ENCODE measurements at regions not wholly inside any gene's neighbourhood (a gene's known extent, or its start where the extent isn't known, plus 50 kb on each side); places are given as distances from the start of the nearest gene placed in this dataset.

- ChIA-PET POLR2A (no interaction called here), CTCF (interaction anchor here (0.5 to 10.9 kb wide), 99 partner anchors 9 to 454 kb away, joined by 3 to 364 read pairs (median 5); partner anchors contain the start of gene MDM4)
- peak overlapping the region; percentile 62 for H3K4me3 ChIP-seq (ENCODE audit: low read depth, low read length)
- no peaks in the 10 kb centered on the region for H3K9me3 ChIP-seq (ENCODE audit: control insufficient read depth, insufficient read depth, low read length)
- H3K27ac ChIP-seq (ENCODE audit: low read depth, low read length) = no peak overlapping the region
- peak; percentile 33 for DNase-seq (ENCODE audit: low read depth, low spot score)
- TF ChIP-seq, protein P1, sequence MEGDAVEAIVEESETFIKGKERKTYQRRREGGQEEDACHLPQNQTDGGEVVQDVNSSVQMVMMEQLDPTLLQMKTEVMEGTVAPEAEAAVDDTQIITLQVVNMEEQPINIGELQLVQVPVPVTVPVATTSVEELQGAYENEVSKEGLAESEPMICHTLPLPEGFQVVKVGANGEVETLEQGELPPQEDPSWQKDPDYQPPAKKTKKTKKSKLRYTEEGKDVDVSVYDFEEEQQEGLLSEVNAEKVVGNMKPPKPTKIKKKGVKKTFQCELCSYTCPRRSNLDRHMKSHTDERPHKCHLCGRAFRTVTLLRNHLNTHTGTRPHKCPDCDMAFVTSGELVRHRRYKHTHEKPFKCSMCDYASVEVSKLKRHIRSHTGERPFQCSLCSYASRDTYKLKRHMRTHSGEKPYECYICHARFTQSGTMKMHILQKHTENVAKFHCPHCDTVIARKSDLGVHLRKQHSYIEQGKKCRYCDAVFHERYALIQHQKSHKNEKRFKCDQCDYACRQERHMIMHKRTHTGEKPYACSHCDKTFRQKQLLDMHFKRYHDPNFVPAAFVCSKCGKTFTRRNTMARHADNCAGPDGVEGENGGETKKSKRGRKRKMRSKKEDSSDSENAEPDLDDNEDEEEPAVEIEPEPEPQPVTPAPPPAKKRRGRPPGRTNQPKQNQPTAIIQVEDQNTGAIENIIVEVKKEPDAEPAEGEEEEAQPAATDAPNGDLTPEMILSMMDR (IDR thresholded peaks at IDR 0.05; ENCODE audit: low read depth, low read length) = peak; percentile 98
- peaks cover 3% of the 10 kb centered on the region for H3K27me3 ChIP-seq (ENCODE audit: control insufficient read depth, insufficient read depth, low read length)
These were observed 63.5 kb upstream of the NFASC start for GRCh38 chr1:204806943-204807687.

DNA sequence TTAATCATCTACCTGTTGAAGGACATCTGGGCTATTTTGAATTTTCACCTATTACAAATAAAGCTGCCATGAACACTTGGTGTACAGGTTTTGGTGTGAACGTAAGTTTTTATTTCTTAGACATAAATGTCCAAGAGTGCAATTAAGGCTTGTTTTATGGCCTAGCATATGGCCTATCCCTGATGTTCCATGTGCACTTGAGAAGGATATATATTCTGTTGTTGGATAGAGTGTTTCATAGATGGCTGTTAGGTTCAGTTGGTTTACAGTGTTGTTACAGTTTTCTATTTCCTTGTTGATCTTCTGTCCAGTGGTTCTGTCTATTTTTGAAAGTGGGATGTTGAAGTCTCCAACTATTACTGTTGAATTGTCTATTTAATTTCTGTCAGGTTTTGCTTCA lies 61.2 kb upstream of the NFASC start:
- CTCF ChIA-PET = interaction anchor here (3.6 to 10.9 kb wide), 3 partner anchors 46 to 239 kb away, joined by 16 to 364 read pairs (median 26); no protein-coding TSS in a partner anchor
- POLR2A ChIA-PET = no interaction called here
- Histone ChIP-seq H3K27ac (ENCODE audit: low read depth, low read length) (no peak overlapping the region), H3K27me3 (ENCODE audit: control insufficient read depth, insufficient read depth, low read length) (no peaks in the 10 kb centered on the region), H3K4me3 (ENCODE audit: low read depth, low read length) (no peak overlapping the region), H3K9me3 (ENCODE audit: control insufficient read depth, insufficient read depth, low read length) (no peaks in the 10 kb centered on the region)
- DNase-seq (ENCODE audit: low read depth, low spot score) = no peak
- TF ChIP-seq, protein P1 (IDR thresholded peaks at IDR 0.05; ENCODE audit: low read depth, low read length) = no peak

GRCh38 chr1:204812842-204813241 lies 57.8 kb upstream of the NFASC start:
- CTCF ChIA-PET = interaction anchor here (0.6 to 10.9 kb wide), 6 partner anchors 18 to 360 kb away, joined by 3 to 364 read pairs (median 6); no protein-coding TSS in a partner anchor
- H3K4me3 ChIP-seq (ENCODE audit: low read depth, low read length) = no peak overlapping the region
- peaks cover 5% of the 10 kb centered on the region for H3K27me3 ChIP-seq (ENCODE audit: control insufficient read depth, insufficient read depth, low read length)
- POLR2A ChIA-PET = no interaction called here
- H3K27ac ChIP-seq (ENCODE audit: low read depth, low read length) = no peak overlapping the region
- no peak for DNase-seq (ENCODE audit: low read depth, low spot score)
- TF ChIP-seq, protein P1 (IDR thresholded peaks at IDR 0.05; ENCODE audit: low read depth, low read length) = no peak
- H3K9me3 ChIP-seq (ENCODE audit: control insufficient read depth, insufficient read depth, low read length) = no peaks in the 10 kb centered on the region

- CTCF ChIA-PET = no interaction called here
- DNase-seq (ENCODE audit: low read depth, low spot score) = no peak
- TF ChIP-seq, protein P1 (IDR thresholded peaks at IDR 0.05; ENCODE audit: low read depth, low read length) = no peak
- Histone ChIP-seq H3K9me3 (ENCODE audit: control insufficient read depth, insufficient read depth, low read length) (no peaks in the 10 kb centered on the region), H3K4me3 (ENCODE audit: low read depth, low read length) (no peak overlapping the region), H3K27ac (ENCODE audit: low read depth, low read length) (no peak overlapping the region), H3K27me3 (ENCODE audit: control insufficient read depth, insufficient read depth, low read length) (peaks cover 6% of the 10 kb centered on the region)
- POLR2A ChIA-PET = no interaction called here
These were observed 57.1 kb upstream of the NFASC start for GRCh38 chr1:204813522-204813921.

GRCh38 chr1:204814166-204814884 lies 56.3 kb upstream of the NFASC start:
- TF ChIP-seq, protein P1 (IDR thresholded peaks at IDR 0.05; ENCODE audit: low read depth, low read length) = no peak
- ChIA-PET POLR2A (no interaction called here), CTCF (interaction anchor here (0.9 kb wide), 2 partner anchors 23 to 195 kb away, joined by 3 read pairs; no protein-coding TSS in a partner anchor)
- DNase-seq (ENCODE audit: low read depth, low spot score) = no peak
- H3K27ac ChIP-seq (ENCODE audit: low read depth, low read length) = no peak overlapping the region
- H3K4me3 ChIP-seq (ENCODE audit: low read depth, low read length) = no peak overlapping the region
- H3K9me3 ChIP-seq (ENCODE audit: control insufficient read depth, insufficient read depth, low read length) = no peaks in the 10 kb centered on the region
- peaks cover 6% of the 10 kb centered on the region for H3K27me3 ChIP-seq (ENCODE audit: control insufficient read depth, insufficient read depth, low read length)
